Immature natural killer cell (primary cell): ENCODE measurements at regions not wholly inside any gene's neighbourhood (a gene's known extent, or its start where the extent isn't known, plus 50 kb on each side); places are given as distances from the start of the nearest gene placed in this dataset.
A peak's percentile ranks its signal among the peaks of the same experiment; 100 is the strongest.

Experiments
- DNase-seq, 3 donors: peaks; one replicate each; pipeline ENCODE4 v3.0.0; 2022; ENCODE audit warnings: mixed read lengths in 1 of 3
- H3K27ac Mint-ChIP-seq, 6 donors: one replicate each; pipeline ENCODE4 v1.8.0; 2020; ENCODE audit warnings: mixed read lengths in 6 of 6, mild to moderate bottlenecking in 5 of 6, inconsistent platforms in 4 of 6, moderate library complexity in 3 of 6
- H3K27me3 Mint-ChIP-seq, 3 donors: one replicate each; pipeline ENCODE4 v1.8.0; 2020 to 2021; ENCODE audit warnings: low read depth in 3 of 3, mild to moderate bottlenecking in 3 of 3, mixed read lengths in 3 of 3, moderate library complexity in 3 of 3, inconsistent platforms in 1 of 3
- H3K36me3 Mint-ChIP-seq, 3 donors: one replicate each; pipeline ENCODE4 v1.8.0; 2020; ENCODE audit warnings: mixed read lengths in 3 of 3, inconsistent platforms in 2 of 3, mild to moderate bottlenecking in 2 of 3
- H3K4me1 Mint-ChIP-seq, 2 donors: one replicate each; pipeline ENCODE4 v1.8.0; 2020; ENCODE audit warnings: inconsistent platforms in 2 of 2, mild to moderate bottlenecking in 2 of 2, mixed read lengths in 2 of 2, moderate library complexity in 1 of 2
- H3K4me3 Mint-ChIP-seq, 5 donors: one replicate each; pipeline ENCODE4 v1.8.0; 2020; ENCODE audit warnings: mild to moderate bottlenecking in 5 of 5, mixed read lengths in 5 of 5, inconsistent platforms in 3 of 5, moderate library complexity in 3 of 5
- H3K9me3 Mint-ChIP-seq, 6 donors: one replicate each; pipeline ENCODE4 v1.8.0; 2020; ENCODE audit warnings: mild to moderate bottlenecking in 6 of 6, mixed read lengths in 6 of 6, inconsistent platforms in 4 of 6, moderate library complexity in 3 of 6

- DNase-seq, result no peak
- peaks cover 0 to 7% (median 2%) of the 10 kb centered on the region in 3 donors for H3K27me3 Mint-ChIP-seq
- no peak overlapping the region for H3K4me3 Mint-ChIP-seq
- H3K9me3 Mint-ChIP-seq, result peaks cover 0 to 5% (median 0%) of the 10 kb centered on the region in 6 donors
- no peak overlapping the region for H3K27ac Mint-ChIP-seq
- H3K36me3 Mint-ChIP-seq, result no peaks in the 10 kb centered on the region
- H3K4me1 Mint-ChIP-seq, result no peaks in the 10 kb centered on the region
These were observed 103.4 kb upstream of the RPS23 start for GRCh38 chr5:82381591-82381990.

- Mint-ChIP-seq H3K36me3 (peaks cover 0 to 3% (median 0%) of the 10 kb centered on the region in 3 donors), H3K27me3 (peaks cover 2 to 6% (median 4%) of the 10 kb centered on the region in 3 donors), H3K4me3 (no peak overlapping the region), H3K27ac (no peak overlapping the region), H3K9me3 (peaks cover 0 to 2% (median 0%) of the 10 kb centered on the region in 6 donors), H3K4me1 (no peaks in the 10 kb centered on the region)
- no peak for DNase-seq
These were observed 98.2 kb upstream of the RPS23 start for GRCh38 chr5:82376307-82376706.

GRCh38 chr5:82375488-82376244, 97.5 kb upstream of the RPS23 start:
- H3K36me3 Mint-ChIP-seq, result peaks cover 0 to 3% (median 0%) of the 10 kb centered on the region in 3 donors
- no peaks in the 10 kb centered on the region for H3K4me1 Mint-ChIP-seq
- H3K27me3 Mint-ChIP-seq, result peaks cover 2 to 6% (median 4%) of the 10 kb centered on the region in 3 donors
- H3K9me3 Mint-ChIP-seq, result peaks cover 0 to 2% (median 0%) of the 10 kb centered on the region in 6 donors
- no peak for DNase-seq
- H3K27ac Mint-ChIP-seq, result no peak overlapping the region
- H3K4me3 Mint-ChIP-seq, result no peak overlapping the region

GRCh38 chr5:82374637-82375036, 96.5 kb upstream of the RPS23 start:
- Mint-ChIP-seq H3K36me3 (peaks cover 0 to 3% (median 0%) of the 10 kb centered on the region in 3 donors), H3K27me3 (peaks cover 2 to 6% (median 4%) of the 10 kb centered on the region in 3 donors), H3K9me3 (peaks cover 0 to 2% (median 0%) of the 10 kb centered on the region in 6 donors), H3K27ac (peak overlapping the region in 1 of 6 donors; percentile 11), H3K4me1 (no peaks in the 10 kb centered on the region), H3K4me3 (no peak overlapping the region)
- no peak for DNase-seq

- H3K9me3 Mint-ChIP-seq, result no peaks in the 10 kb centered on the region
- H3K4me1 Mint-ChIP-seq, result no peaks in the 10 kb centered on the region
- no peaks in the 10 kb centered on the region for H3K36me3 Mint-ChIP-seq
- no peak overlapping the region for H3K4me3 Mint-ChIP-seq
- H3K27me3 Mint-ChIP-seq, result peaks cover 0 to 6% (median 4%) of the 10 kb centered on the region in 3 donors
- H3K27ac Mint-ChIP-seq, result no peak overlapping the region
- no peak for DNase-seq
These were observed 89.8 kb upstream of the RPS23 start for GRCh38 chr5:82367930-82368329.

GRCh38 chr5:82365744-82366228, 87.6 kb upstream of the RPS23 start:
- H3K27me3 Mint-ChIP-seq, result peaks cover 0 to 6% (median 2%) of the 10 kb centered on the region in 3 donors
- no peak overlapping the region for H3K27ac Mint-ChIP-seq
- H3K9me3 Mint-ChIP-seq, result no peaks in the 10 kb centered on the region
- H3K4me1 Mint-ChIP-seq, result peaks cover 3 to 4% of the 10 kb centered on the region in 2 donors
- no peak for DNase-seq
- H3K36me3 Mint-ChIP-seq, result no peaks in the 10 kb centered on the region
- H3K4me3 Mint-ChIP-seq, result no peak overlapping the region

- Mint-ChIP-seq H3K4me1 (peaks cover 5 to 9% of the 10 kb centered on the region in 2 donors), H3K9me3 (no peaks in the 10 kb centered on the region), H3K36me3 (no peaks in the 10 kb centered on the region), H3K27ac (no peak overlapping the region), H3K27me3 (peaks cover 0 to 6% (median 2%) of the 10 kb centered on the region in 3 donors), H3K4me3 (no peak overlapping the region)
- DNase-seq, result no peak
These were observed 86.9 kb upstream of the RPS23 start for GRCh38 chr5:82365026-82365425.

GRCh38 chr5:82364497-82364896, 86.3 kb upstream of the RPS23 start:
- no peak overlapping the region for H3K27ac Mint-ChIP-seq
- DNase-seq, result no peak
- H3K4me3 Mint-ChIP-seq, result no peak overlapping the region
- H3K27me3 Mint-ChIP-seq, result peaks cover 0 to 6% (median 2%) of the 10 kb centered on the region in 3 donors
- H3K9me3 Mint-ChIP-seq, result no peaks in the 10 kb centered on the region
- H3K36me3 Mint-ChIP-seq, result no peaks in the 10 kb centered on the region
- H3K4me1 Mint-ChIP-seq, result peaks cover 5 to 9% of the 10 kb centered on the region in 2 donors

- no peak for DNase-seq
- peaks cover 5 to 12% of the 10 kb centered on the region in 2 donors for H3K4me1 Mint-ChIP-seq
These were observed 85.4 kb upstream of the RPS23 start for GRCh38 chr5:82363524-82363923.

GRCh38 chr5:82362636-82363035, 84.5 kb upstream of the RPS23 start:
- no peak overlapping the region for H3K4me3 Mint-ChIP-seq
- no peak overlapping the region for H3K27ac Mint-ChIP-seq

More at GRCh38 chr5:82363524-82363923, 85.4 kb upstream of the RPS23 start:
- Mint-ChIP-seq H3K36me3 (no peaks in the 10 kb centered on the region), H3K27ac (no peak overlapping the region), H3K4me3 (no peak overlapping the region), H3K9me3 (no peaks in the 10 kb centered on the region), H3K27me3 (peaks cover 0 to 6% (median 2%) of the 10 kb centered on the region in 3 donors)

GRCh38 chr5:82360022-82360421, 81.9 kb upstream of the RPS23 start:
- peaks cover 23 to 39% of the 10 kb centered on the region in 2 donors for H3K4me1 Mint-ChIP-seq
- H3K9me3 Mint-ChIP-seq, result no peaks in the 10 kb centered on the region
- no peak overlapping the region for H3K4me3 Mint-ChIP-seq
- peaks cover 0 to 7% (median 0%) of the 10 kb centered on the region in 3 donors for H3K27me3 Mint-ChIP-seq
- no peak overlapping the region for H3K27ac Mint-ChIP-seq
- no peaks in the 10 kb centered on the region for H3K36me3 Mint-ChIP-seq
- no peak for DNase-seq

More at GRCh38 chr5:82362636-82363035, 84.5 kb upstream of the RPS23 start:
- no peaks in the 10 kb centered on the region for H3K9me3 Mint-ChIP-seq
- H3K27me3 Mint-ChIP-seq, result peaks cover 0 to 6% (median 2%) of the 10 kb centered on the region in 3 donors
- peaks cover 12 to 21% of the 10 kb centered on the region in 2 donors for H3K4me1 Mint-ChIP-seq
- DNase-seq, result no peak
- H3K36me3 Mint-ChIP-seq, result no peaks in the 10 kb centered on the region

GRCh38 chr5:82359272-82359671, 81.1 kb upstream of the RPS23 start:
- peaks cover 23 to 39% of the 10 kb centered on the region in 2 donors for H3K4me1 Mint-ChIP-seq
- DNase-seq, result no peak
- H3K4me3 Mint-ChIP-seq, result no peak overlapping the region
- no peaks in the 10 kb centered on the region for H3K36me3 Mint-ChIP-seq
- H3K9me3 Mint-ChIP-seq, result no peaks in the 10 kb centered on the region
- H3K27ac Mint-ChIP-seq, result peak overlapping the region in 2 of 6 donors; percentile 88 to 95
- peaks cover 0 to 7% (median 0%) of the 10 kb centered on the region in 3 donors for H3K27me3 Mint-ChIP-seq

GRCh38 chr5:82358457-82358856, 80.3 kb upstream of the RPS23 start:
- peaks cover 24 to 44% of the 10 kb centered on the region in 2 donors for H3K4me1 Mint-ChIP-seq
- H3K9me3 Mint-ChIP-seq, result no peaks in the 10 kb centered on the region
- H3K4me3 Mint-ChIP-seq, result no peak overlapping the region
- peaks cover 0 to 6% (median 0%) of the 10 kb centered on the region in 3 donors for H3K27me3 Mint-ChIP-seq
- H3K27ac Mint-ChIP-seq, result peak overlapping the region; percentile 17 to 95 (median 87)
- no peak for DNase-seq
- H3K36me3 Mint-ChIP-seq, result no peaks in the 10 kb centered on the region
